ENCODE measurements at regions not wholly inside any gene's neighbourhood (a gene's known extent, or its start where the extent isn't known, plus 50 kb on each side); places are given as distances from the start of the nearest gene placed in this dataset.
"Not testable (repeated sequence)": the region's sequence is repeated elsewhere in the genome, so short reads cannot be mapped to it uniquely, and the experiment has no call there.

DNA sequence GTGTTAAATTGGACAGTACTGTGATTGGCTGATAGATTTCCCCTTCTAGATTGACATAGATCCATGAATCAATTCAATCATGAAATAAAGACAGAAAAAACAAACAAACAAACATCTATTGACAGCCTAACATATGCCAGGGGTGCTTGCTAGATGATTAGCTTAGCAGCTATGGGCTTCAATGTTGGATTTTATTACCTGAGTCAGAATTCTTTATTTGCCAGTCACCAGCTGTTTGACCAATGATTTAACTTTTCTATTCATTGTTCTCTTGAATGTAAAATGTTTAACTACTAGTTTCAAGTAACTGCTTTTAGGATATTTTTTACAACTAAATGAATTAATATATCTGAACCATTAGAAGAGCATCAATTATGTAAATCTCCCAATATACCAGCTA lies 901.3 kb upstream of the CITED2 start:
- no peak for DNase-seq (ENCODE audit: low spot score)
- in situ Hi-C loops (cut with MboI; ENCODE audit: low sequenced_read_pairs, unreplicated experiment), result no loop called here
- TF ChIP-seq, protein P1, sequence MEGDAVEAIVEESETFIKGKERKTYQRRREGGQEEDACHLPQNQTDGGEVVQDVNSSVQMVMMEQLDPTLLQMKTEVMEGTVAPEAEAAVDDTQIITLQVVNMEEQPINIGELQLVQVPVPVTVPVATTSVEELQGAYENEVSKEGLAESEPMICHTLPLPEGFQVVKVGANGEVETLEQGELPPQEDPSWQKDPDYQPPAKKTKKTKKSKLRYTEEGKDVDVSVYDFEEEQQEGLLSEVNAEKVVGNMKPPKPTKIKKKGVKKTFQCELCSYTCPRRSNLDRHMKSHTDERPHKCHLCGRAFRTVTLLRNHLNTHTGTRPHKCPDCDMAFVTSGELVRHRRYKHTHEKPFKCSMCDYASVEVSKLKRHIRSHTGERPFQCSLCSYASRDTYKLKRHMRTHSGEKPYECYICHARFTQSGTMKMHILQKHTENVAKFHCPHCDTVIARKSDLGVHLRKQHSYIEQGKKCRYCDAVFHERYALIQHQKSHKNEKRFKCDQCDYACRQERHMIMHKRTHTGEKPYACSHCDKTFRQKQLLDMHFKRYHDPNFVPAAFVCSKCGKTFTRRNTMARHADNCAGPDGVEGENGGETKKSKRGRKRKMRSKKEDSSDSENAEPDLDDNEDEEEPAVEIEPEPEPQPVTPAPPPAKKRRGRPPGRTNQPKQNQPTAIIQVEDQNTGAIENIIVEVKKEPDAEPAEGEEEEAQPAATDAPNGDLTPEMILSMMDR (IDR thresholded peaks at IDR 0.05; ENCODE audit: borderline replicate concordance, control extremely low read depth, extremely low read depth, insufficient read depth, missing control alignments), result no peak

DNA sequence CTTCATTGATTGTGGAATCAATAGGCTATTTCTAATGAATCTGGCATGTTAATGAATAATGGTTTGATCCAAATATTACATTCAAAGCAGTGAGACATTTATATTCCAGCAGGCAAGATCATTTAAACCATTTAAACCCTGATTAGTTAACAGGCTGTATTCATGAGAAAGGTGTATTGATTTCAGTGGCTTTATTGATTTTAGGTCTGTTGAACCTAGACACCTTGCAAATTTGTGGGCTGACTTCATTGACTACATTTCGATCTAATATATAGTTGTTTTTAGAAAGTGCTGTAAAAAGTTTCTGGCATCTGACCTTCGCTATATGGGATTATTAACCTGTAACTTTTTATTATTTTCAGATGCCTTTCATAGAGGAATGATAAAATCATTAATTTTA lies 900.1 kb upstream of the CITED2 start:
- in situ Hi-C loops (cut with MboI; ENCODE audit: low sequenced_read_pairs, unreplicated experiment), result no loop called here
- TF ChIP-seq, protein P1 (IDR thresholded peaks at IDR 0.05; ENCODE audit: borderline replicate concordance, control extremely low read depth, extremely low read depth, insufficient read depth, missing control alignments), result no peak
- DNase-seq (ENCODE audit: low spot score), result no peak

DNA sequence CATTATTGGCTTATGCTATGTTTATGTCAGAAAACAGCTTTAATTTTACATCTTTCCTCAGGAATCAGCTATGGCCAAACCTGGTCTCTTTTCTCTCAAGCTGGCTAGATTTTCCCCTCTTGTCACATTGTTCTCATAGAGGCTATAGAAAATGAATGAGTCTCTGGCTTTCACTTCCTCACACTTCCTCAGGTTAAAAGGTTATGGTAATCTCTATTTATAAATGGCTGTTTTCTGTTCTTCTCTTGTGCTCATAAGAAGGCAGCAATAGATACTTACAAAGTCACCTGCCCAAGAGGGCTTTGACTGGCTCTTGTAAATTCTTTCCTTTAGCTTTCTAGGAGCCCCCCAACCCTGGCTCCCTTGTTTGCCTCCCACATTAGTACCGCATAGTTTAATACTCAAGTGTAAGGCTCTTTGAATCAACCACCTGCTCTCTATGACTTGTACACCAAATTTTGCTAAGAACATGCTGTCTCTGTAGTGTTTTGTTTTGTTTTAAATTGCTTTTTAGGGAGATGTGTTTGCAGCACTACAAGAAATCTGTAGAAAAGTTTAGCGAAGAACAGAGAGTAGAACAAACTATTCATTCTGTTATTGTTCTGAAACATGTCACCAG lies 897.4 kb upstream of the CITED2 start:
- in situ Hi-C loops (cut with MboI; ENCODE audit: low sequenced_read_pairs, unreplicated experiment), result no loop called here
- peak; percentile 34 for DNase-seq (ENCODE audit: low spot score)
- TF ChIP-seq, protein P1 (IDR thresholded peaks at IDR 0.05; ENCODE audit: borderline replicate concordance, control extremely low read depth, extremely low read depth, insufficient read depth, missing control alignments), result no peak

DNA sequence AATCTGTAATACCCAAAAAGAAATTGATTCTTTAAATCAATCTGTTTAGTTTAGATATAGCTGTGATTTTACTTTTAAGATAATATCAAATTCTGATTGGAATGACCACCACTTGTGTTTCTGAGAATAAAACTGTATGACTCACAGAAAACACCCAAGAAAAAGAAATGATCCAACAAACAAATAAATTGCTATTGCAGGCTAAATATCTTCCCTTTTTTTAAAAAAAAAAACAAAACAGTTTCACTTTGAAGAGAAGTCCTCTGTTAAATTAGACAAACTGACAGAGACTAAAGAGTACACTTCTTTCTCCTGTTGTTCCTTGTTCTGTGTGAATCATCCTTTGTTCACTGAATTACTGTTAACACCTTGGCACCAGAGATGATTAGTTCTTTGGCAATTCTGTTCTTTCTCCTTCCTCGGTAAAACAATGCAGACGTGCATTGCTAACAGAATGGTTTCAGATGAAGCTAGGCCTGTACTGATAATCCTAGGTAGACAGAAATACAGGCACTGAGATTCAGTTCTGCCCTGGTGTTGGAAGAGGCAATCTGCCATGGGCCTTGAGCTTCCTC lies 895.2 kb upstream of the CITED2 start:
- in situ Hi-C loops (cut with MboI; ENCODE audit: low sequenced_read_pairs, unreplicated experiment), result no loop called here
- TF ChIP-seq, protein P1 (IDR thresholded peaks at IDR 0.05; ENCODE audit: borderline replicate concordance, control extremely low read depth, extremely low read depth, insufficient read depth, missing control alignments), result no peak
- no peak for DNase-seq (ENCODE audit: low spot score)

DNA sequence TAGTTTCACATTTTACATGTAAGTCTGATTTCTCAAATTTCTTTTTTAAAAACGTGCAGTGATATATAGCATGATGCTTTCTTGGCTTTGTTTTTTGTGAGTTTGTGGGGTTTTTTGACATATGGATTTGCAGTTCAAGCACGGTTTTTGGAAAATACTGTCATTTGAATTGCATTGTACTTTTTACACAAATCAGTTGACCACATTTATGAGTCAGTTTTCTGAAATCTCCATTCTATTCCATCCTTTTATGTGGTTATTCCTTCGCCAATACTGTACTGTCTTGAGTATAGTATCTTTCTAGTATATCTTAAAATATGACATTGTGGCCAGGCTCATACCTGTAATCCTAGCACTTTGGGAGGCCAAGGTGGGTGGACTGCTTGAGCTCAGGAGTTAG lies 890.0 kb upstream of the CITED2 start:
- TF ChIP-seq, protein P1 (IDR thresholded peaks at IDR 0.05; ENCODE audit: borderline replicate concordance, control extremely low read depth, extremely low read depth, insufficient read depth, missing control alignments), result no peak
- in situ Hi-C loops (cut with MboI; ENCODE audit: low sequenced_read_pairs, unreplicated experiment), result no loop called here

DNA sequence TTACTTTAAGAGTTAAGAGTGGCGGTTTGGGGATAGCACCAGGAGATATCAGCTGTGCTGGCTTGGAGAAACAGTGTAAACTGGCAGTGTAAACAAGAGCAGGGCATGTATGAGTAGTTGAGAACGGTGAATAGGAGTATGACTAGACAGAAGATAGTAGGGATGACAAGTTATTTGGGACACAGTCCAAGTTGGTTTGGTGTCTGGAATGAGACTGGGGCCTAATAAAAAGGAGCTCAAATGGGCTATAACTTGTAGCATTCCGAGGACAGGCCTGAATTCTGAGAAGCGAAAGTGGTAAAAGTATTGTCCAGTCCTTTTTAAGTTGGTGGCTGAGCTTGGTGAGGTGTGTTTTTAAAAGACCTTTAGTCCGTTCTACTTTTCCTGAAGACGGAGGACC lies 883.9 kb upstream of the CITED2 start:
- in situ Hi-C loops (cut with MboI; ENCODE audit: low sequenced_read_pairs, unreplicated experiment); DNase-seq (ENCODE audit: low spot score): not testable (repeated sequence)

More for the DNA sequence above, 890.0 kb upstream of the CITED2 start:
- no peak for DNase-seq (ENCODE audit: low spot score)

DNA sequence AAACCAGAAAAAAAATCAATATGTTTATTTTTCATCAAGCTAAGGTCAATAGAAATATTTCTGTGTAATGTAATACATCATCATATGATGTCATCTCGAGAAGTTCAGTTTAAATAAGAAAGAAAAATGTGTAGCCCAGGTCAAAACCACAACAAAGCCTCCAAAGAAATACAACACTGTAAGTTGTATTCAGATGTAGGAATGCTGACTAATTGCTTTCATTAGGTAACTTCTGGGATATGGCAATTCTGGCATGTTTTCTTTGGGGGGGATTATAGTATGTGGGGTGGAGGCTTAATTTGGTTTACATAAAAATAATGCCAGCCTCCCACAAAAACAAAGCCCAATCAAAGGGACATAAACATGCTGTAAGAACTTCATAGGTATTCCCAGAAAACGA lies 881.8 kb upstream of the CITED2 start:
- TF ChIP-seq, protein P1 (IDR thresholded peaks at IDR 0.05; ENCODE audit: borderline replicate concordance, control extremely low read depth, extremely low read depth, insufficient read depth, missing control alignments), result no peak
- no peak for DNase-seq (ENCODE audit: low spot score)
- in situ Hi-C loops (cut with MboI; ENCODE audit: low sequenced_read_pairs, unreplicated experiment), result no loop called here
